ENCODE measurements at regions not wholly inside any gene's neighbourhood (a gene's known extent, or its start where the extent isn't known, plus 50 kb on each side); places are given as distances from the start of the nearest gene placed in this dataset.
A peak's percentile ranks its signal among the peaks of the same experiment; 100 is the strongest.

GRCh38 chr1:84757301-84757700 is 67.0 kb upstream of the SSX2IP start:
- peaks cover 10% of the 10 kb centered on the region for H3K27me3 Mint-ChIP-seq (ENCODE audit: insufficient read depth, low read depth)

GRCh38 chr1:84756455-84757082 is 66.3 kb upstream of the SSX2IP start:
- no peaks in the 10 kb centered on the region for H3K27me3 ChIP-seq
- H3K79me2 ChIP-seq (ENCODE audit: low read depth), result no peaks in the 10 kb centered on the region
- no peaks in the 10 kb centered on the region for H4K20me1 ChIP-seq (ENCODE audit: low read depth)
- H3K9ac ChIP-seq, result no peak overlapping the region
- H3K9me3 ChIP-seq (ENCODE audit: low read depth), result no peaks in the 10 kb centered on the region
- DNase-seq (ENCODE audit: low spot score), result peak; percentile 30
- H3K4me1 ChIP-seq, result peaks cover 10% of the 10 kb centered on the region
- Mint-ChIP-seq H3K4me1 (peaks cover 16% of the 10 kb centered on the region), H3K36me3 (no peaks in the 10 kb centered on the region), H3K4me3 (no peak overlapping the region), H3K9me3 (no peaks in the 10 kb centered on the region), H3K27ac (no peak overlapping the region), H3K27me3 (ENCODE audit: insufficient read depth, low read depth) (peaks cover 11% of the 10 kb centered on the region)
- peaks cover 22% of the 10 kb centered on the region for H3F3A ChIP-seq (ENCODE audit: low read depth)
- H3K4me2 ChIP-seq, result peak overlapping the region; percentile 39
- H3K36me3 ChIP-seq, result no peaks in the 10 kb centered on the region
- no peak overlapping the region for H3K27ac ChIP-seq
- H3K4me3 ChIP-seq, result no peak overlapping the region
- H2AFZ ChIP-seq (replicated peaks), result no peak overlapping the region
- no peak for TF ChIP-seq EZH2 (IDR thresholded peaks at IDR 0.05)
- no peak for TF ChIP-seq CTCF (IDR thresholded peaks at IDR 0.05)
- no peak for TF ChIP-seq EZH2phosphoT487 (IDR thresholded peaks at IDR 0.05)

More at GRCh38 chr1:84757301-84757700, 67.0 kb upstream of the SSX2IP start:
- Histone ChIP-seq H3K27ac (no peak overlapping the region), H3K79me2 (ENCODE audit: low read depth) (no peaks in the 10 kb centered on the region), H2AFZ (replicated peaks) (no peak overlapping the region), H3F3A (ENCODE audit: low read depth) (peaks cover 22% of the 10 kb centered on the region), H3K36me3 (no peaks in the 10 kb centered on the region), H3K9ac (no peak overlapping the region), H3K4me1 (peaks cover 10% of the 10 kb centered on the region), H3K4me3 (no peak overlapping the region), H3K9me3 (ENCODE audit: low read depth) (no peaks in the 10 kb centered on the region), H3K27me3 (no peaks in the 10 kb centered on the region), H4K20me1 (ENCODE audit: low read depth) (no peaks in the 10 kb centered on the region), H3K4me2 (peak overlapping the region; percentile 39)
- peaks cover 16% of the 10 kb centered on the region for H3K4me1 Mint-ChIP-seq
- TF ChIP-seq EZH2 (IDR thresholded peaks at IDR 0.05) (no peak), EZH2phosphoT487 (IDR thresholded peaks at IDR 0.05) (no peak), CTCF (IDR thresholded peaks at IDR 0.05) (peak; percentile 40)
- DNase-seq (ENCODE audit: low spot score), result no peak
- no peak overlapping the region for H3K27ac Mint-ChIP-seq
- no peaks in the 10 kb centered on the region for H3K9me3 Mint-ChIP-seq
- no peak overlapping the region for H3K4me3 Mint-ChIP-seq
- H3K36me3 Mint-ChIP-seq, result no peaks in the 10 kb centered on the region

- Mint-ChIP-seq H3K4me3 (no peak overlapping the region), H3K9me3 (no peaks in the 10 kb centered on the region), H3K4me1 (peaks cover 16% of the 10 kb centered on the region), H3K27ac (no peak overlapping the region), H3K27me3 (ENCODE audit: insufficient read depth, low read depth) (peaks cover 11% of the 10 kb centered on the region), H3K36me3 (no peaks in the 10 kb centered on the region)
- Histone ChIP-seq H3K4me3 (no peak overlapping the region), H3K79me2 (ENCODE audit: low read depth) (no peaks in the 10 kb centered on the region), H3K27ac (no peak overlapping the region), H3F3A (ENCODE audit: low read depth) (peaks cover 22% of the 10 kb centered on the region), H3K36me3 (no peaks in the 10 kb centered on the region), H3K4me2 (no peak overlapping the region), H4K20me1 (ENCODE audit: low read depth) (no peaks in the 10 kb centered on the region), H3K4me1 (peaks cover 10% of the 10 kb centered on the region), H3K9ac (no peak overlapping the region), H3K9me3 (ENCODE audit: low read depth) (no peaks in the 10 kb centered on the region), H3K27me3 (no peaks in the 10 kb centered on the region), H2AFZ (replicated peaks) (no peak overlapping the region)
- no peak for DNase-seq (ENCODE audit: low spot score)
- no peak for TF ChIP-seq EZH2phosphoT487 (IDR thresholded peaks at IDR 0.05)
- TF ChIP-seq CTCF (IDR thresholded peaks at IDR 0.05), result no peak
- TF ChIP-seq EZH2 (IDR thresholded peaks at IDR 0.05), result no peak
Observed at GRCh38 chr1:84756001-84756400, 65.7 kb upstream of the SSX2IP start.
